GM12875 (cell line): ENCODE measurements at regions not wholly inside any gene's neighbourhood (a gene's known extent, or its start where the extent isn't known, plus 50 kb on each side); places are given as distances from the start of the nearest gene placed in this dataset.

Experiments
- H3K4me3 ChIP-seq: one replicate; pipeline ENCODE4 v1.5.1; 2011; ENCODE audit warnings: low read depth, low read length, control low read depth
- CTCF ChIP-seq: IDR thresholded peaks from 2 replicates; pipeline ENCODE4 v1.5.1; 2011; ENCODE audit warnings: low read depth, mild to moderate bottlenecking, control low read depth, inconsistent platforms, low read length, moderate library complexity, borderline replicate concordance; ENCODE audit not compliant: insufficient read depth

- H3K4me3 ChIP-seq: no peak overlapping the region
- no peak for TF ChIP-seq CTCF
Observed at GRCh38 chr13:52975969-52976368, 52.6 kb upstream of the OLFM4 start.

GRCh38 chr13:52975161-52975560 is 53.5 kb upstream of the OLFM4 start:
- no peak for TF ChIP-seq CTCF
- no peak overlapping the region for H3K4me3 ChIP-seq

GRCh38 chr13:52974711-52975110 is 53.9 kb upstream of the OLFM4 start:
- H3K4me3 ChIP-seq: no peak overlapping the region
- TF ChIP-seq CTCF: no peak

GRCh38 chr13:52969373-52969772 is 59.2 kb upstream of the OLFM4 start:
- TF ChIP-seq CTCF: no peak
- no peak overlapping the region for H3K4me3 ChIP-seq

- H3K4me3 ChIP-seq: no peak overlapping the region
- TF ChIP-seq CTCF: peak; percentile 97
Observed at GRCh38 chr13:52968074-52968700, 60.4 kb upstream of the OLFM4 start.

- TF ChIP-seq CTCF: no peak
- H3K4me3 ChIP-seq: no peak overlapping the region
Observed at GRCh38 chr13:52961987-52962386, 66.6 kb upstream of the OLFM4 start.

GRCh38 chr13:52961256-52961910 is 67.2 kb upstream of the OLFM4 start:
- no peak overlapping the region for H3K4me3 ChIP-seq
- TF ChIP-seq CTCF: no peak
